Activated B cell treated with CpG ODN at 0.5 μM for 24 hours (primary cell): ENCODE measurements at regions not wholly inside any gene's neighbourhood (a gene's known extent, or its start where the extent isn't known, plus 50 kb on each side); places are given as distances from the start of the nearest gene placed in this dataset.
A peak's percentile ranks its signal among the peaks of the same experiment; 100 is the strongest.
"Not testable (repeated sequence)": the region's sequence is repeated elsewhere in the genome, so short reads cannot be mapped to it uniquely, and the experiment has no call there.

ENCODE experiments used
- ATAC-seq: fragments of 200-7000 bp; cut with Tn5 transposase; one replicate; pipeline ENCODE4 v1.10.0; 2021; ENCODE audit warnings: low read depth, mild to moderate bottlenecking, moderate library complexity
- CTCF ChIA-PET: fragments of 350-600 bp; sonication (Branson Sonifier 250); formaldehyde crosslinking; loops from one replicate; lab custom pipeline; 2021; ENCODE audit warnings: antibody characterized with exemption; lab: Charles Lee
- POLR2A ChIA-PET: fragments of 350-600 bp; sonication (Branson Sonifier 250); formaldehyde crosslinking; loops from one replicate; lab custom pipeline; 2021; ENCODE audit warnings: antibody characterized with exemption; lab: Charles Lee
- DNase-seq: peaks from one replicate; pipeline ENCODE4 v3.0.0; 2022
- H3K27ac Mint-ChIP-seq: one replicate; pipeline ENCODE4 v1.8.0; 2020; ENCODE audit warnings: mixed read lengths
- H3K27me3 Mint-ChIP-seq: one replicate; pipeline ENCODE4 v1.8.0; 2021; ENCODE audit warnings: mixed read lengths
- H3K36me3 Mint-ChIP-seq: one replicate; pipeline ENCODE4 v1.8.0; 2021; ENCODE audit warnings: low read depth, mixed read lengths
- H3K4me1 Mint-ChIP-seq: one replicate; pipeline ENCODE4 v1.8.0; 2021; ENCODE audit warnings: mixed read lengths
- H3K4me3 Mint-ChIP-seq: one replicate; pipeline ENCODE4 v1.8.0; 2020; ENCODE audit warnings: mild to moderate bottlenecking, mixed read lengths
- H3K9me3 Mint-ChIP-seq: one replicate; pipeline ENCODE4 v1.8.0; 2020; ENCODE audit warnings: mixed read lengths
- intact Hi-C: fragments of 100-400 bp; cut with micrococcal nuclease; formaldehyde crosslinking; loops from one replicate; pipeline ENCODE4 v1.15.1; 2024
- TF ChIP-seq, protein P1 (sequence below): fragments of 200-600 bp; IDR thresholded peaks from one replicate; pipeline ENCODE4 v1.8.0; 2022; ENCODE audit warnings: antibody characterized with exemption, mild to moderate bottlenecking

DNA sequence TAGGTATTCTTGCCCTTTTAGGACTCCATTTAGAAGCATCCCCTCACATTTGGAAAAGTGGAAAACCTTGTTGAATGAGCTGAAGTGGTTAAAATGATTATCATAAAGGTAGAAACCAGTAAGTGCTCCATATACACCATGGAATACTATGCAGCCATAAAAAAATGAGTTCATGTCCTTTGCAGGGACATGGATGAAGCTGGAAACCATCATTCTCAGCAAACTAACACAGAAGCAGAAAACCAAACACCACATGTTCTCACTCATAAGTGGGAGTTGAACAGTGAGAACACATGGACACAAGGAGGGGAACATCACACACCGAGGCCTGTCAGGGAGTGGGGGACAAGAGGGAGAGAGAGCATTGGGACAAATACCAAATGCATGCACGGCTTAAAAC, 103.8 kb upstream of the GRK3 start:
- POLR2A ChIA-PET, H3K9me3 Mint-ChIP-seq, ATAC-seq, H3K27me3 Mint-ChIP-seq, H3K4me3 Mint-ChIP-seq, H3K4me1 Mint-ChIP-seq, H3K27ac Mint-ChIP-seq, DNase-seq: not testable (repeated sequence)
- peaks cover 56% of the 10 kb centered on the region for H3K36me3 Mint-ChIP-seq
- CTCF ChIA-PET = interaction anchor here (1.7 to 3.1 kb wide), 3 partner anchors 241 to 870 kb away, joined by 5 to 32 read pairs (median 29); no protein-coding TSS in a partner anchor
- intact Hi-C loops = loop anchor here (5.0 kb wide), 1 partner anchor 82 kb away; no protein-coding TSS in a partner anchor

DNA sequence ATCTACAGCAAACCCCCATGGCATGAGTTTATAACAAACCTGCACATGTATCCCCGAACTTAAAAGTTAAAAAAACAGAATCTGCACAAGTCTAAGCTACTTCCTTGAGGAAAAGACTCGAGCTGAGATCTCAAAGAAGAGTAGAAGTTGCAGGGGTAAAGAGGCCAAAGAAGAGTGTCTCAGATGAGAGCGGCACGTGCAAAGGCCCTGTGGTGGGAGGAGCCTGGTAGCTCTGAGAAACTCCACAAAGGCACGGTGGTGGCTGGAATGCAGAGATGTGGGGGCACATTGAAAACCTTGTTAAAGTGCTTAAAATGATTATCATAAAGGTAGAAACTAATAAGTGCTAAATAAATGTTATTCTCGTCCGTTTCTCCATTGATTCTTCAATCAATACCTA, 103.2 kb upstream of the GRK3 start:
- TF ChIP-seq, protein P1, sequence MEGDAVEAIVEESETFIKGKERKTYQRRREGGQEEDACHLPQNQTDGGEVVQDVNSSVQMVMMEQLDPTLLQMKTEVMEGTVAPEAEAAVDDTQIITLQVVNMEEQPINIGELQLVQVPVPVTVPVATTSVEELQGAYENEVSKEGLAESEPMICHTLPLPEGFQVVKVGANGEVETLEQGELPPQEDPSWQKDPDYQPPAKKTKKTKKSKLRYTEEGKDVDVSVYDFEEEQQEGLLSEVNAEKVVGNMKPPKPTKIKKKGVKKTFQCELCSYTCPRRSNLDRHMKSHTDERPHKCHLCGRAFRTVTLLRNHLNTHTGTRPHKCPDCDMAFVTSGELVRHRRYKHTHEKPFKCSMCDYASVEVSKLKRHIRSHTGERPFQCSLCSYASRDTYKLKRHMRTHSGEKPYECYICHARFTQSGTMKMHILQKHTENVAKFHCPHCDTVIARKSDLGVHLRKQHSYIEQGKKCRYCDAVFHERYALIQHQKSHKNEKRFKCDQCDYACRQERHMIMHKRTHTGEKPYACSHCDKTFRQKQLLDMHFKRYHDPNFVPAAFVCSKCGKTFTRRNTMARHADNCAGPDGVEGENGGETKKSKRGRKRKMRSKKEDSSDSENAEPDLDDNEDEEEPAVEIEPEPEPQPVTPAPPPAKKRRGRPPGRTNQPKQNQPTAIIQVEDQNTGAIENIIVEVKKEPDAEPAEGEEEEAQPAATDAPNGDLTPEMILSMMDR = no peak
- Mint-ChIP-seq H3K4me3 (no peak overlapping the region), H3K4me1 (no peaks in the 10 kb centered on the region), H3K27me3 (no peaks in the 10 kb centered on the region), H3K9me3 (no peaks in the 10 kb centered on the region), H3K27ac (no peak overlapping the region), H3K36me3 (peaks cover 61% of the 10 kb centered on the region)
- DNase-seq (no peak), ATAC-seq (no peak)
- ChIA-PET CTCF (interaction anchor here (1.7 to 3.1 kb wide), 5 partner anchors 83 to 869 kb away, joined by 5 to 32 read pairs (median 15); no protein-coding TSS in a partner anchor), POLR2A (interaction anchor here (0.7 kb wide), 1 partner anchor 253 kb away, joined by 3 read pairs; no protein-coding TSS in a partner anchor)
- intact Hi-C loops = loop anchor here (5.0 kb wide), 1 partner anchor 81 kb away; no protein-coding TSS in a partner anchor

DNA sequence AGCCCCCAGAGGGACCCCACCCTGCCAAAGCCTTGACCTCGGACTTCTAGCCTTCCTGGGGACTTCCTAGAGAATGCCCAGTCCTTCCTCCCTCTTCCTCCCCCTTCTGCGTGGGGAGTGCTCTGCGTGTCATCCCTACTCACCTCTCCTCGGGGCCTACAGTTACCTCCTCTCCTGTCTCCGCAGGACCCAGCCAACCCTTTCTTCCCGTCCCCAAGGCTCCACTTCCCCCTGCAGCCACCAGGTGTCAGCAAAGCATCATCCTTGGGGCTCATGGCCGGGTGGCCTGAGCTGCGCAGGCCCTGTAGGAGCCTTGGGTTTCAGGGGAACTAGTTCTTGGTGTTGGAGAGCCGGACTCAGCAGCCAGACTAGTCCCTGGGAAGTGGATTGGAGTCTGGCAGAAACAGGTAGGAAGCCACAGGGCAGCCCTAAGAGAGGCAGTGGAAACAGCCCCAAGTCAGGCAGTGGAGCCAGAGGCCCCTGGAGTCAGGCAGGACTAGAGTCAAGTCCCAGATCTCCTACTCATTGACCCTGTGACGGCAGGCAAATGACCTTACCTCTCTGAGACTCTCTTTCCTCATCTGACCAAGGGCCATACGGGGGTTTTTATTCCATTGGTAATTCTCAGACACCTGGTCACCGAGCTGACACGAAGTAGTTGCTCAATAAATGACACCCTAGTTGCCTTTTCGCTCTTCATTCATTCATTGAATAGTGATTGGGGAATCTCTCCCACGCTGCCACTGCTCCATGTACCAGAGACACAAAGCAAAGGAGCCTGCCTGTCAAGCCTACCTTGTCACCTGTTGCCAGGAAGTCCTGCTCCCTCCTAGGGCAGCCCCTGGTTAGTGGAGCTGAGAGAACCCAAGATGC, 101.8 kb upstream of the GRK3 start:
- POLR2A ChIA-PET = interaction anchor here (0.8 kb wide), 1 partner anchor 110 kb away, joined by 6 read pairs; no protein-coding TSS in a partner anchor
- H3K36me3 Mint-ChIP-seq = peaks cover 58% of the 10 kb centered on the region

DNA sequence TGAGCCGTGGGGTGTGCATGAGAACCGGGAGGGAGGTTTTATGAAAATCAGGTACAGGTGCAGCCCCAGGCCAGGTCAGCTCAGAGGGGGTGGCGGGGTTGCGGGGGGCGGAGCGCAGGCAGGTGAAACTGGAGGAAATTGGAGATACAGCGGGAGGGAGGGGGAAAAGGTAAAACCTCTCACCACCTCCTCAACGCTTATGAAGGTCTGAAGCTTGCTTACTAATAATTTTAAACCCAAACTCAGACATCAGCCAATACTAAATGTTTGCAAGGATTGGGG, 101.2 kb upstream of the GRK3 start:
- H3K4me3 Mint-ChIP-seq, DNase-seq, H3K27me3 Mint-ChIP-seq, H3K9me3 Mint-ChIP-seq, H3K27ac Mint-ChIP-seq, H3K4me1 Mint-ChIP-seq, ATAC-seq: not testable (repeated sequence)
- peaks cover 58% of the 10 kb centered on the region for H3K36me3 Mint-ChIP-seq
- intact Hi-C loops = loop anchor here (5.0 kb wide), 1 partner anchor 79 kb away; no protein-coding TSS in a partner anchor
- ChIA-PET CTCF (interaction anchor here (2.5 to 3.1 kb wide), 3 partner anchors 239 to 311 kb away, joined by 12 to 32 read pairs (median 29); no protein-coding TSS in a partner anchor), POLR2A (interaction anchor here (0.8 kb wide), 1 partner anchor 110 kb away, joined by 6 read pairs; no protein-coding TSS in a partner anchor)

More for the DNA sequence above, 101.8 kb upstream of the GRK3 start:
- CTCF ChIA-PET = interaction anchor here (0.6 to 3.1 kb wide), 9 partner anchors 14 to 898 kb away, joined by 3 to 32 read pairs (median 5); no protein-coding TSS in a partner anchor
- H3K4me1 Mint-ChIP-seq, H3K9me3 Mint-ChIP-seq, H3K27me3 Mint-ChIP-seq, H3K4me3 Mint-ChIP-seq: not testable (repeated sequence)
- peak; percentile 73 for DNase-seq
- TF ChIP-seq, protein P1 = peak; percentile 69
- peak overlapping the region; percentile 14 for H3K27ac Mint-ChIP-seq
- peak; percentile 97 for ATAC-seq
- intact Hi-C loops = loop anchor here (1.0 to 5.0 kb wide), 5 partner anchors 80 to 898 kb away; no protein-coding TSS in a partner anchor

DNA sequence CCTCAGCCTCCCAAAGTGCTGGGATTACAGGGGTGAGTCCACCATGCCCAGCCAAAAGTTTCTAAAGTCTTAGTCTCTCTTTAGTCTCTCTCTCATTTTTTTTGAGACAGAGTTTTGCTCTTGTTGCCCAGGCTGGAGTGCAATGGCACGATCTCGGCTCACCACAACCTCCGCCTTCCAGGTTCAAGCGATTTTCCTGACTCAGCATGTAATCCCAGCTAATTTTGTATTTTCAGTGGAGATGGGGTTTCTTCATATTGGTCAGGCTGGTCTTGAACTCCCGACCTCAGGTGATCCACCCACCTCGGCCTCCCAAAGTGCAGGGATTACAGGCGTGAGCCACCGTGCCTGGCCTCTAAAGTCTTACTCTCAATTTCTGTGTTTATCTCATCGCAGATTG, 100.1 kb upstream of the GRK3 start:
- CTCF ChIA-PET, H3K27me3 Mint-ChIP-seq, H3K9me3 Mint-ChIP-seq, H3K4me1 Mint-ChIP-seq, ATAC-seq, POLR2A ChIA-PET, H3K4me3 Mint-ChIP-seq, DNase-seq, H3K27ac Mint-ChIP-seq: not testable (repeated sequence)
- intact Hi-C loops = loop anchor here (5.0 kb wide), 1 partner anchor 78 kb away; no protein-coding TSS in a partner anchor
- peaks cover 49% of the 10 kb centered on the region for H3K36me3 Mint-ChIP-seq

DNA sequence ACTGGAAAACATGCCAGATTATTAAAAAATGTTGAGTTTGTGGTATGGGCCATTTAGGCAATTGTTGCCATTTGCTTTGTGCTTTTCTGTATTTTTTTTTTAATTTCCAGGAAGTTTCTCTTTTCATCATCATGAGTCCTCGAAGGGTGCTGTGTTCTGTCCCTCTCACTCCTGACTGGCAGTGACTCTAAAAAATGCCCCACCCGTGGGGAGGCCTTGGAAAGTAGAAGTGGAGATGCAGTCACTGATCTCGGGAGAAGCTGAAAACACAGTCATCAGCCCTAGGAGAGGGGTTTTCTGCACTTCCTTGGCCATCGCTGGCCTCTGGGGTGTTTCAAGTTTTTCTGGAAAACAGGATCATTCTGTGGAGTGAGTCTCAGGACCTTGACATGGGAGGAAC, 98.5 kb upstream of the GRK3 start:
- Mint-ChIP-seq H3K4me1 (no peaks in the 10 kb centered on the region), H3K27ac (no peak overlapping the region), H3K4me3 (no peak overlapping the region), H3K36me3 (peaks cover 35% of the 10 kb centered on the region), H3K9me3 (no peaks in the 10 kb centered on the region), H3K27me3 (no peaks in the 10 kb centered on the region)
- ChIA-PET CTCF (interaction anchor here (1.4 to 2.0 kb wide), 2 partner anchors 78 to 307 kb away, joined by 3 to 7 read pairs; no protein-coding TSS in a partner anchor), POLR2A (no interaction called here)
- intact Hi-C loops = no loop called here
- no peak for DNase-seq
- no peak for ATAC-seq
- TF ChIP-seq, protein P1 = no peak
